Keratinocyte (primary cell): ENCODE measurements at regions not wholly inside any gene's neighbourhood (a gene's known extent, or its start where the extent isn't known, plus 50 kb on each side); places are given as distances from the start of the nearest gene placed in this dataset.

ENCODE experiments used
- DNase-seq: peaks from one replicate; pipeline ENCODE4 v3.0.0-alpha.2; 2011; ENCODE audit warnings: low read depth, missing footprints, low spot score
- FAIRE-seq: peaks from 2 replicates; lab custom pipeline; 2011; peaks lifted over from hg19 to GRCh38; lab: Jason Lieb, UNC
- H2AFZ ChIP-seq: 2 replicates; pipeline ENCODE4 v1.6.0; 2012; ENCODE audit warnings: low read length, control low read depth, inconsistent platforms; ENCODE audit not compliant: control insufficient read depth
- H3K27ac ChIP-seq: 2 replicates; pipeline ENCODE4 v1.5.1; 2011; ENCODE audit warnings: low read length; ENCODE audit not compliant: control insufficient read depth, insufficient read depth
- H3K27me3 ChIP-seq: 3 replicates; pipeline ENCODE4 v1.6.0; 2011; ENCODE audit warnings: low read length; ENCODE audit not compliant: control insufficient read depth, insufficient read depth; ENCODE audit errors: extremely low read depth
- H3K36me3 ChIP-seq, 2 experiments: 2 replicates in 1 of 2; 3 replicates in 1 of 2; pipeline ENCODE4 v1.5.1; 2011; ENCODE audit warnings: low read length in 2 of 2, mild to moderate bottlenecking in 1 of 2; ENCODE audit not compliant: control insufficient read depth in 2 of 2, insufficient read depth in 2 of 2; ENCODE audit errors: extremely low read depth in 1 of 2
- H3K4me1 ChIP-seq: 3 replicates; pipeline ENCODE4 v1.5.1; 2011; ENCODE audit warnings: low read length; ENCODE audit not compliant: control insufficient read depth, insufficient read depth; ENCODE audit errors: extremely low read depth
- H3K4me2 ChIP-seq: 3 replicates; pipeline ENCODE4 v1.6.0; 2011; ENCODE audit warnings: low read depth, low read length; ENCODE audit not compliant: control insufficient read depth, insufficient read depth; ENCODE audit errors: extremely low read depth
- H3K4me3 ChIP-seq, 3 experiments: fragments of 200-600 bp in 1 of 3; sonication (generic) in 1 of 3; 2 replicates in 2 of 3; 3 replicates in 1 of 3; pipeline ENCODE4 v1.5.1; 2011 to 2016; ENCODE audit warnings: low read length in 3 of 3, mild to moderate bottlenecking in 3 of 3, control low read depth in 2 of 3, inconsistent platforms in 1 of 3, low read depth in 1 of 3, mixed read lengths in 1 of 3, mixed run types in 1 of 3, moderate library complexity in 1 of 3; ENCODE audit not compliant: control insufficient read depth in 2 of 3, insufficient read depth in 2 of 3; ENCODE audit errors: extremely low read depth in 1 of 3
- H3K79me2 ChIP-seq: 2 replicates; pipeline ENCODE4 v1.6.0; 2012; ENCODE audit warnings: low read length; ENCODE audit not compliant: control insufficient read depth, insufficient read depth
- H3K9ac ChIP-seq: 3 replicates; pipeline ENCODE4 v1.6.0; 2011; ENCODE audit warnings: low read length; ENCODE audit not compliant: control insufficient read depth, insufficient read depth; ENCODE audit errors: extremely low read depth
- H3K9me1 ChIP-seq: 3 replicates; pipeline ENCODE4 v1.6.0; 2011; ENCODE audit warnings: low read length; ENCODE audit not compliant: control insufficient read depth, insufficient read depth; ENCODE audit errors: extremely low read depth
- H3K9me3 ChIP-seq: 2 replicates; pipeline ENCODE4 v1.5.1; 2012; ENCODE audit warnings: low read depth, low read length; ENCODE audit not compliant: control insufficient read depth
- H4K20me1 ChIP-seq: 3 replicates; pipeline ENCODE4 v1.6.0; 2011; ENCODE audit warnings: low read length; ENCODE audit not compliant: control insufficient read depth, insufficient read depth; ENCODE audit errors: extremely low read depth
- CTCF ChIP-seq, 3 experiments: IDR thresholded peaks in 1 of 3; conservative IDR thresholded peaks in 1 of 3; optimal IDR thresholded peaks in 1 of 3; 2 replicates in 2 of 3; 3 replicates in 1 of 3; pipeline versions ENCODE3 to v1.5.1; 2011; ENCODE audit warnings: low read length in 3 of 3, mild to moderate bottlenecking in 3 of 3, moderate library complexity in 2 of 3, control low read depth in 1 of 3, inconsistent platforms in 1 of 3; ENCODE audit not compliant: insufficient read depth in 2 of 3; ENCODE audit errors: extremely low read depth in 1 of 3
- EZH2 ChIP-seq: IDR thresholded peaks from one replicate; pipeline ENCODE4 v1.6.1; 2012; ENCODE audit warnings: inconsistent platforms, mild to moderate bottlenecking, low read length, moderate library complexity
- dilution Hi-C: fragments of 300-500 bp; cut with MboI; formaldehyde crosslinking; loops from one replicate; pipeline ENCODE4 v1.7.0; 2020; ENCODE audit warnings: low sequenced_read_pairs; ENCODE audit not compliant: extremely low pct_ligation_motif_present

- no peaks in the 10 kb centered on the region for H3K4me1 ChIP-seq
- H3K27ac ChIP-seq, result no peak overlapping the region
- H3K4me3 ChIP-seq, result no peak overlapping the region
- TF ChIP-seq EZH2 (no peak), CTCF (optimal IDR thresholded peaks at IDR 0.05 in 1 of 3, IDR thresholded peaks at IDR 0.05 in 1 of 3, conservative IDR thresholded peaks at IDR 0.05 in 1 of 3; ENCODE audit: extremely low read depth in 1 of 3, insufficient read depth in 2 of 3, low read length in 3 of 3) (no peak)
- H3K79me2 ChIP-seq, result no peaks in the 10 kb centered on the region
- no peak for FAIRE-seq
- H3K27me3 ChIP-seq, result no peaks in the 10 kb centered on the region
- no peaks in the 10 kb centered on the region for H3K9me3 ChIP-seq
- no peaks in the 10 kb centered on the region for H4K20me1 ChIP-seq
- H3K36me3 ChIP-seq, result no peaks in the 10 kb centered on the region
- H2AFZ ChIP-seq, result no peak overlapping the region
- H3K9ac ChIP-seq, result no peak overlapping the region
- H3K4me2 ChIP-seq, result no peak overlapping the region
- no peak for DNase-seq
- dilution Hi-C loops, result no loop called here
- H3K9me1 ChIP-seq, result no peaks in the 10 kb centered on the region
Observed at GRCh38 chr16:60346256-60346655, 1612.1 kb upstream of the GOT2 start.

- FAIRE-seq, result no peak
Observed at GRCh38 chr16:60337671-60338070, 1603.6 kb upstream of the GOT2 start.

More at GRCh38 chr16:60337671-60338070, 1603.6 kb upstream of the GOT2 start:
- no peak for TF ChIP-seq CTCF (optimal IDR thresholded peaks at IDR 0.05 in 1 of 3, IDR thresholded peaks at IDR 0.05 in 1 of 3, conservative IDR thresholded peaks at IDR 0.05 in 1 of 3; ENCODE audit: extremely low read depth in 1 of 3, insufficient read depth in 2 of 3, low read length in 3 of 3)
- no peak for TF ChIP-seq EZH2
- no peak overlapping the region for H2AFZ ChIP-seq
- no peaks in the 10 kb centered on the region for H3K27me3 ChIP-seq
- H3K36me3 ChIP-seq, result no peaks in the 10 kb centered on the region
- no peaks in the 10 kb centered on the region for H3K9me3 ChIP-seq
- no peaks in the 10 kb centered on the region for H4K20me1 ChIP-seq
- DNase-seq, result no peak
- no peaks in the 10 kb centered on the region for H3K4me1 ChIP-seq
- H3K79me2 ChIP-seq, result no peaks in the 10 kb centered on the region
- H3K27ac ChIP-seq, result no peak overlapping the region
- dilution Hi-C loops, result no loop called here
- no peak overlapping the region for H3K9ac ChIP-seq
- H3K9me1 ChIP-seq, result no peaks in the 10 kb centered on the region
- H3K4me2 ChIP-seq, result no peak overlapping the region
- no peak overlapping the region for H3K4me3 ChIP-seq
